Neural progenitor cell (in vitro differentiated cells): ENCODE measurements at regions not wholly inside any gene's neighbourhood (a gene's known extent, or its start where the extent isn't known, plus 50 kb on each side); places are given as distances from the start of the nearest gene placed in this dataset.

Experiments used
- CTCF ChIP-seq: fragments of 200-600 bp; sonication (generic); IDR thresholded peaks from 2 replicates; pipeline ENCODE4 v1.5.1; 2017; ENCODE audit warnings: antibody characterized with exemption, mild to moderate bottlenecking
- EZH2 ChIP-seq: fragments of 200-600 bp; sonication (generic); IDR thresholded peaks from 2 replicates; pipeline ENCODE4 v1.6.1; 2017; ENCODE audit warnings: antibody characterized with exemption, mild to moderate bottlenecking, moderate library complexity
- EZH2phosphoT487 ChIP-seq: fragments of 200-600 bp; sonication (generic); IDR thresholded peaks from 2 replicates; pipeline ENCODE4 v1.6.1; 2017; ENCODE audit warnings: antibody characterized with exemption

DNA sequence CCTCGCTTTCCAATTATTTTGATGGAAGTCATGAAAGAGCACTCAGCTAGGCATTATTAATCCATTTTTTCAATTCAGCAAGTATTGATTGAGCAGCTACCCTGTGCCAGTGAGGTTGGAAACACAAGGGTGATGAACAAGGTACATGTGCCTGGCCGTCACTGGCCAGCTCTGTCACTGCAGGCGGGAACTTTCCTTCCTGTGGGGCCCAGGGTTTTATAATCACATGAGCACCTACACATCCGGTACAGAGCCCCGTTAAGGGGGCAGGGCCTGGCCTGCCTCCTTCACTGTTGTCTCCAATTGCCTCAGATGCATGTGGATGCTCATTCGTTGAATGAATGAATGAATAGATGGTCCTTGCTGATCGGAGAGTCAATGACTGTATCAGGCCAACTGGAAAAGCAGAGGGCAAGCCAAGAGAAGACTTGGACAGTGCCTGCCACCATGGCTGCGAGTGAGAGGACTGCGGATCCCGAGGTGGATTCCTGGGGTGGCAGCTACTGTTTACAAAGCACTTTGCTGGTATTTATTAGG is 55.9 kb upstream of the KCNMB1 start:
- no peak for TF ChIP-seq EZH2phosphoT487
- no peak for TF ChIP-seq CTCF
- no peak for TF ChIP-seq EZH2
